ENCODE measurements at regions not wholly inside any gene's neighbourhood (a gene's known extent, or its start where the extent isn't known, plus 50 kb on each side); places are given as distances from the start of the nearest gene placed in this dataset.

DNA sequence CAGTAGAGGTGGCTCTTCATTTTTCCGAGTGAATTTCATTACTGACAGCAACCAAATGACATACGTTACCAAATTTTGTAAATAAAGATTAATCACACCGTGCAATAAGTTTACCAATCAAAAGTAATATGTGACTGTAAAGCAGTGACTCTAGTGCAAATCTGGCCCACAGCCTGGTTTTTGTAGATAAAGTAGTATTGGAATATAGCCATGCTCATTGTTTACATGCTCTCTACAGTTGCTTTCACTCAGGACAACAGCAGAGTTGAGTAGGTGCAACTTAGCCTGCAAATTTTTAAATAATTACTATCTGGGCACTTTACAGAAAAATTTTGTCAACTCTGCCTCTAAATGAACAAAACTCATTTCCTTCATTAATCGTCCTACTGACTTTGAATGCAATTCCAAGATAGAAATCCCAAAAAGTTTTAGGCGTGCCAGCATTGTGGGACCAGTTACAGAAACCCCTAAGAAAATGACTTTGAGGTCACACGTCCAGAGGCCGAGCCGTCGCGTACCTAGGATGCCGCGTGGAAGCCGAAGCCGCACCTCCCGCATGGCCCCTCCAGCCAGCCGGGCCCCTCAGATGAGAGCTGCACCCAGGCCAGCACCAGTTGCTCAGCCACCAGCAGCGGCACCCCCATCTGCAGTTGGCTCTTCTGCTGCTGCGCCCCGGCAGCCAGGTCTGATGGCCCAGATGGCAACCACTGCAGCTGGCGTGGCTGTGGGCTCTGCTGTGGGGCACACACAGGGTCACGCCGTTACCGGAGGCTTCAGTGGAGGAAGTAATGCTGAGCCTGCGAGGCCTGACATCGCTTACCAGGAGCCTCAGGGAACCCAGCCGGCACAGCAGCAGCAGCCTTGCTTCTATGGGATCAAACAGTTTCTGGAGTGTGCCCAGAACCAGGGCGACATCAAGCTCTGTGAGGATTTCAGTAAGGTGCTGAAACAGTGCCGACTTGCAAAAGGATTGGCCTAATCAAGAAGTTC is 180.7 kb upstream of the TLE4 start:
- DNase-seq: no peak
- Mint-ChIP-seq H3K4me3 (no peak overlapping the region), H3K27me3 (ENCODE audit: low read depth) (peaks cover 3% of the 10 kb centered on the region), H3K9me3 (no peaks in the 10 kb centered on the region), H3K36me3 (ENCODE audit: low read depth) (no peaks in the 10 kb centered on the region), H3K27ac (no peak overlapping the region), H3K4me1 (ENCODE audit: low read depth) (no peaks in the 10 kb centered on the region)
- intact Hi-C loops (cut with micrococcal nuclease): no loop called here
- CTCF ChIA-PET: no interaction called here

- CTCF ChIA-PET: no interaction called here
- H3K4me3 Mint-ChIP-seq: no peak overlapping the region
- H3K27me3 Mint-ChIP-seq (ENCODE audit: low read depth): peaks cover 2% of the 10 kb centered on the region
- H3K9me3 Mint-ChIP-seq: no peaks in the 10 kb centered on the region
- H3K36me3 Mint-ChIP-seq (ENCODE audit: low read depth): no peaks in the 10 kb centered on the region
- H3K27ac Mint-ChIP-seq: no peak overlapping the region
- no peak for DNase-seq
- no peaks in the 10 kb centered on the region for H3K4me1 Mint-ChIP-seq (ENCODE audit: low read depth)
- intact Hi-C loops (cut with micrococcal nuclease): no loop called here
Measured at GRCh38 chr9:79395228-79395627, 176.5 kb upstream of the TLE4 start.

GRCh38 chr9:79395755-79396154 is 176.0 kb upstream of the TLE4 start:
- Mint-ChIP-seq H3K4me3 (no peak overlapping the region), H3K36me3 (ENCODE audit: low read depth) (no peaks in the 10 kb centered on the region), H3K9me3 (no peaks in the 10 kb centered on the region), H3K27me3 (ENCODE audit: low read depth) (no peaks in the 10 kb centered on the region), H3K27ac (no peak overlapping the region), H3K4me1 (ENCODE audit: low read depth) (no peaks in the 10 kb centered on the region)
- DNase-seq: no peak
- CTCF ChIA-PET: no interaction called here
- intact Hi-C loops (cut with micrococcal nuclease): no loop called here

GRCh38 chr9:79396168-79396567 is 175.6 kb upstream of the TLE4 start:
- CTCF ChIA-PET: no interaction called here
- DNase-seq: no peak
- H3K27me3 Mint-ChIP-seq (ENCODE audit: low read depth): no peaks in the 10 kb centered on the region

DNA sequence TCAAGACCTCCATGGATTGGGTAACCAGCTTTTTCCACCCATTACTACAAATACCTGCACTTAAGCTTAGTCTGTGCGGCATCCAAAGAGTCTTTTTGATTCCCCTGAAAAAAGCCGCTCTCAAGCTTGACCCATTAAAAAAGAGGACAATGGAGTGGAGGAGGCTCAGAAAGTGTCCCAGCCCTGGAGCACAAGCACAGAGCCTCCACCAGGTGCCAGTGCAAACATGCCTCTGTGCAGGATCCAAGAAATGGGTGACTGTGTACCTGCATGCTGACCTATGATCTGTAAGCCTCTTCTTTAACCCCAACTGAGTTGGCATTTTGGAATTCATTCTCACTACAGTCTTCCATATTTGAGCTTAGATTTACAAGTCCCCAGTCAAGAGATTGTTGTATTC is 168.3 kb upstream of the TLE4 start:
- no peak overlapping the region for H3K27ac Mint-ChIP-seq
- intact Hi-C loops (cut with micrococcal nuclease): loop anchor here (5.0 kb wide), 1 partner anchor 169 kb away; the partner anchor contains the start of gene TLE4
- no peaks in the 10 kb centered on the region for H3K4me1 Mint-ChIP-seq (ENCODE audit: low read depth)
- DNase-seq: peak; percentile 13
- CTCF ChIA-PET: no interaction called here
- H3K36me3 Mint-ChIP-seq (ENCODE audit: low read depth): no peaks in the 10 kb centered on the region
- no peaks in the 10 kb centered on the region for H3K27me3 Mint-ChIP-seq (ENCODE audit: low read depth)
- no peak overlapping the region for H3K4me3 Mint-ChIP-seq
- H3K9me3 Mint-ChIP-seq: no peaks in the 10 kb centered on the region

More at GRCh38 chr9:79396168-79396567, 175.6 kb upstream of the TLE4 start:
- Mint-ChIP-seq H3K9me3 (no peaks in the 10 kb centered on the region), H3K27ac (no peak overlapping the region), H3K4me1 (ENCODE audit: low read depth) (no peaks in the 10 kb centered on the region), H3K4me3 (no peak overlapping the region), H3K36me3 (ENCODE audit: low read depth) (no peaks in the 10 kb centered on the region)
- intact Hi-C loops (cut with micrococcal nuclease): no loop called here

- Mint-ChIP-seq H3K4me1 (ENCODE audit: low read depth) (no peaks in the 10 kb centered on the region), H3K27ac (no peak overlapping the region), H3K9me3 (no peaks in the 10 kb centered on the region), H3K36me3 (ENCODE audit: low read depth) (no peaks in the 10 kb centered on the region), H3K27me3 (ENCODE audit: low read depth) (no peaks in the 10 kb centered on the region), H3K4me3 (no peak overlapping the region)
- DNase-seq: no peak
- CTCF ChIA-PET: no interaction called here
- intact Hi-C loops (cut with micrococcal nuclease): no loop called here
Measured at GRCh38 chr9:79408200-79408599, 163.6 kb upstream of the TLE4 start.

GRCh38 chr9:79408617-79409016 is 163.1 kb upstream of the TLE4 start:
- H3K36me3 Mint-ChIP-seq (ENCODE audit: low read depth): no peaks in the 10 kb centered on the region
- H3K27ac Mint-ChIP-seq: no peak overlapping the region
- no peak for DNase-seq
- H3K9me3 Mint-ChIP-seq: no peaks in the 10 kb centered on the region
- CTCF ChIA-PET: no interaction called here
- intact Hi-C loops (cut with micrococcal nuclease): no loop called here
- no peaks in the 10 kb centered on the region for H3K27me3 Mint-ChIP-seq (ENCODE audit: low read depth)
- H3K4me3 Mint-ChIP-seq: no peak overlapping the region
- no peaks in the 10 kb centered on the region for H3K4me1 Mint-ChIP-seq (ENCODE audit: low read depth)

DNA sequence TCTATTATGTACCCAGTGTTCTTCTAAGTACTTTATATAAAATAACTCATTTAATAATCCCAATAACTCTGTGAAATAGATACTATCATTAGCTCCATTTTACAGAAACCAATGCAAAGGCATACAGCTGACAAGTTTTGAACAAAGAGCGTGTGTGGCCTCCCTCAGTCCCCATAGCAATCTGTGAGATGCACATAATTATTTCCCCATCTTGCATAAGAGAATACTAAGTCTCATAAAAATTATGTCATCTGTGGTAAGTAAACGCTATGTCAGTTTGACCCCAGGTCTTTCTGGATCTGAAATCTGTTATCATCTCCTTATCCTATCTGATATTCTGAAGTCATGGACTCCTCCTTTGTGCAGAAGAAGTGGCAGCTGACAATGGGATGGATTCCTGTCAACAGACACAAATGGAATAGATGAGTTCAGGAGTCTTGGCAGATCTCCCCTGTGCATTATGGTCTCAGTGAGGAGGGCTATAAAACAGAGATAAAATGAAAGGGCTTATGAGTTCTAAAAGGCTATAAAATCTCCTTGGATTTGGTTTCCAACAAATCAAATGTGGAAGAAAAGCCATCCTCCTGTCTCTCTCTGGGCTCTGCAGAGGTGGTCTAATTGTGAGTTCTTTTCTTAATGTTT is 162.5 kb upstream of the TLE4 start:
- Mint-ChIP-seq H3K9me3 (no peaks in the 10 kb centered on the region), H3K36me3 (ENCODE audit: low read depth) (no peaks in the 10 kb centered on the region), H3K27ac (no peak overlapping the region), H3K27me3 (ENCODE audit: low read depth) (no peaks in the 10 kb centered on the region), H3K4me1 (ENCODE audit: low read depth) (no peaks in the 10 kb centered on the region), H3K4me3 (no peak overlapping the region)
- no peak for DNase-seq
- CTCF ChIA-PET: no interaction called here
- intact Hi-C loops (cut with micrococcal nuclease): no loop called here

DNA sequence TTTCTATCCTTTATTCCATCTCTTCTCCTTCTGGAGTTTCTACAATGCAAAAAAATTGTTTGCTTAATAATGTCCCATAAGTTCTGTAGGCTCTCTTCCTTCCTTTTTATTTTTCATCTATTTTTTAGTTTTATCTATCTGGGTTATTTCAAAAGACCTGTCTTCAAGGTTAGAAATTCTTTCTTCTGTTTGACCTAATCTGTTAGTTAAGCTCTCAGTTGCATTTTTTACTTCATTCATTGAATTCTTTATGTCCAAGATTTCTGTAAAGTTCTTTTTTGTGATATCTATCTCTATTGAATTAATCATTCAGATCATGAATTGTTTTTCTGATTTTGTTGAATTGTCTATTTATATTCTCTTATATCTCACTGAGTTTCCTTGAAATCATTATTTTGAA is 145.9 kb upstream of the TLE4 start:
- CTCF ChIA-PET: no interaction called here
- Mint-ChIP-seq H3K36me3 (ENCODE audit: low read depth) (peaks cover 7% of the 10 kb centered on the region), H3K9me3 (peaks cover 19% of the 10 kb centered on the region), H3K27ac (peak overlapping the region; percentile 25), H3K4me1 (ENCODE audit: low read depth) (no peaks in the 10 kb centered on the region), H3K27me3 (ENCODE audit: low read depth) (peaks cover 14% of the 10 kb centered on the region), H3K4me3 (no peak overlapping the region)
- no peak for DNase-seq
- intact Hi-C loops (cut with micrococcal nuclease): no loop called here

- H3K4me3 Mint-ChIP-seq: no peak overlapping the region
- H3K27ac Mint-ChIP-seq: no peak overlapping the region
- peaks cover 6% of the 10 kb centered on the region for H3K27me3 Mint-ChIP-seq (ENCODE audit: low read depth)
- intact Hi-C loops (cut with micrococcal nuclease): no loop called here
- DNase-seq: no peak
- CTCF ChIA-PET: no interaction called here
- no peaks in the 10 kb centered on the region for H3K4me1 Mint-ChIP-seq (ENCODE audit: low read depth)
- H3K9me3 Mint-ChIP-seq: peaks cover 17% of the 10 kb centered on the region
- H3K36me3 Mint-ChIP-seq (ENCODE audit: low read depth): peaks cover 7% of the 10 kb centered on the region
Measured at GRCh38 chr9:79428422-79428821, 143.3 kb upstream of the TLE4 start.

DNA sequence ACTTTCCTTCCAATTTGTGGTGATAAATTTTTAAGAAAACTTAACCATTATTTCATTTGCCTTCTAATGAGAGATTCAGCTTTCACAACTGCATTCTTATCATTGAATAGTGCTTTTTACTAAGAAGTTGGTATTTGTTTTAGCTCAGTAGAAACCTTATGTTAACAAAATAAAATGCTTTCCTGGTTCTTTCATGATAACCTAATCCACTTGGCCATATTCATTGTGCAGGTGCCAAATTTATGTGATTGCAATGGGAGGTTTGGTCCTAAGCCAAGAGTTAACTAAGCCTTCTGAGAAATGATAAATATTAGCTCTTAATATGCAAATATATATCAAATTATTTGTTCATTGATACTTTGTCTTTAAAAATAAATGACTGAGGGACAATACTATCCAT is 141.1 kb upstream of the TLE4 start:
- no peak overlapping the region for H3K4me3 Mint-ChIP-seq
- H3K27me3 Mint-ChIP-seq (ENCODE audit: low read depth): peaks cover 6% of the 10 kb centered on the region
- H3K27ac Mint-ChIP-seq: no peak overlapping the region
- intact Hi-C loops (cut with micrococcal nuclease): no loop called here
- DNase-seq: no peak
- CTCF ChIA-PET: no interaction called here
- peaks cover 13% of the 10 kb centered on the region for H3K9me3 Mint-ChIP-seq
- H3K36me3 Mint-ChIP-seq (ENCODE audit: low read depth): peaks cover 4% of the 10 kb centered on the region
- H3K4me1 Mint-ChIP-seq (ENCODE audit: low read depth): no peaks in the 10 kb centered on the region

DNA sequence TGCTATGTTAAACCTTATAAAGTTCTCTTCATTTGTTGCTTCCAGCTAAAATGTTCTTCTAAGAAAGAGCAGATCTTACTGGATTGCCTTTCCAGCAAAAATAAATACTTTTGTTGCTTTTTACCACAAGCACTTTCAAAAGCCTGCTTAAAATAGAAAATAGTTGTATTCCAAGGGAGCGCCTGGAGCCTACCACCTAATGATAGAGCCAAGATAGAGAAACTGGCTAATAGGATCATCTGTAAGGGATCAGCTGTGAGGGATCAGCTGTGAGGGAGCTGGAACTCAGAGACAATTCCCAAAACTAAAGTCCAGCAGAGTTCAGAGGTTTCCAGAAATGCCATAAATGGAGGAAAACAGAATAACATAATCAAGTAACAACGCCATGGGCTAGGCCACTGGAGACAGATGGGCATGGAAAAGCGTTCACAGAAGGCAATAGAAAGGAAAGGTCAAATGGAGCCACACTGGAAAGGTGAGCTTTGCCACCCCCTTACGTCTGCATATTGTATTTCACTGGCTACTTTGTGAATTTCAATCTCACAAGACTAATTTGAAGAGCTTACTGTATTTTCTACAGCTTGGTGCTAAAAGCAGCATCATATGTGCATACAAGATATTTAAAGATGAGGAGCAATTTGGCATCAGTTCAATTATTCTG is 140.6 kb upstream of the TLE4 start:
- no peaks in the 10 kb centered on the region for H3K4me1 Mint-ChIP-seq (ENCODE audit: low read depth)
- CTCF ChIA-PET: no interaction called here
- H3K9me3 Mint-ChIP-seq: peaks cover 7% of the 10 kb centered on the region
- peaks cover 1% of the 10 kb centered on the region for H3K36me3 Mint-ChIP-seq (ENCODE audit: low read depth)
- intact Hi-C loops (cut with micrococcal nuclease): no loop called here
- peaks cover 6% of the 10 kb centered on the region for H3K27me3 Mint-ChIP-seq (ENCODE audit: low read depth)
- H3K27ac Mint-ChIP-seq: no peak overlapping the region
- no peak for DNase-seq
- no peak overlapping the region for H3K4me3 Mint-ChIP-seq

Measured in activated naive CD4-positive, alpha-beta T cell treated with anti-CD3 and anti-CD28 coated beads for 36 hours (primary cell).